HG02763 (cell line): ENCODE measurements at regions not wholly inside any gene's neighbourhood (a gene's known extent, or its start where the extent isn't known, plus 50 kb on each side); places are given as distances from the start of the nearest gene placed in this dataset.

Experiments used
- ATAC-seq: cut with Tn5 transposase; IDR thresholded peaks from one replicate; pipeline ENCODE4 v1.9.1; 2021; ENCODE audit warnings: mild to moderate bottlenecking, moderate library complexity; ENCODE audit not compliant: unreplicated experiment

DNA sequence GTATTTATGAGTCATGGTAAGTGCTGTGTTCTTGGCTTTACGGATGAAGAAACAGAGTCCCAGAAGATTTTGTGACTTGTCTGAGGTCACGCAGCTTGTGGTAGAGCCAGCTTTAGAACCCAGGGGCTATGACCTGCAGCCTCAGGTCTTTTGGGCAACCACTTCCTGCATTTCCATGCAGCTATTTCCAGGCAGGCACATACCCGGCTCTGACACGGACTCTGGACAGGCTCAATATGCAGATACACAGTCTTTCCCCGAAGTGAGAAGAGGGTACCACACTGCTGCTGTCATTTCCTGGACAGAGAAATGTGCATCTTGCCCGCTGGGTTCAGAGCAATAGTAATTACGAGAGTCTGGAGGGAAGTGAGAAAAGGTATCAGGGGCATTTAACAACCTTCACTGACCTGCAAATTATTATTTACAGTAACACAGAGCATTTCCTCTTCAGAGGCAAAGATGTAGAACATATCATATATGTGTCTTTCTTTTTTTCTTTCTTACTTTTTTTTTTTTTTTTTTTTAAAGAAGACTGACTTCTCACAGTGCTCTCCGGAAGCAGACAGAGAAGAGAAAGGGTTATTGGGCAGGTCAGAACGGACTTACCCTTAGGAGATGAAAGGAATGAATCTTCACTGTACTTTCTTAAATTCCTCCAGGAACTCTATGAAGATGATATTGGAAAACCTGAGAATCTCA is 185.1 kb downstream of the CLIC5 start:
- peak; percentile 94 for ATAC-seq

DNA sequence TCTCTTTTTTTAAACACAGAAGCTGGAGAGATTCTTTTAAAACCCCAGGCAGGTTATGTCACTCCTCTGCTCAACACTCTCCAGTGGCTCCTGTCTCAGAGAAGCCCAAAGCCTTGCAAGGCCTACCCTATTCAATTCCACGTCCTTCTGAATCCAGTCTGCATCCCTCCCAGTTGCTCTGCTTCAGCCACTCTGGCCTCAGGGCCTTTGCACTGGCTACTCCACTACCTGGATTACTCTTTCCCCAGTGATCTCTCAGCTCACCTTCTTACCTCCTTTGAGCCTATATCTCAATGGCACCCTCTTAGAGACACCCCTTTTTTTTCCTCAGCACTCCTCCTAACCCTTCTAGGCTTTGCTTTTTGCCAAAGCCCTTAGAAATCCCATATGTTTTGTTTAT is 185.8 kb downstream of the CLIC5 start:
- no peak for ATAC-seq

DNA sequence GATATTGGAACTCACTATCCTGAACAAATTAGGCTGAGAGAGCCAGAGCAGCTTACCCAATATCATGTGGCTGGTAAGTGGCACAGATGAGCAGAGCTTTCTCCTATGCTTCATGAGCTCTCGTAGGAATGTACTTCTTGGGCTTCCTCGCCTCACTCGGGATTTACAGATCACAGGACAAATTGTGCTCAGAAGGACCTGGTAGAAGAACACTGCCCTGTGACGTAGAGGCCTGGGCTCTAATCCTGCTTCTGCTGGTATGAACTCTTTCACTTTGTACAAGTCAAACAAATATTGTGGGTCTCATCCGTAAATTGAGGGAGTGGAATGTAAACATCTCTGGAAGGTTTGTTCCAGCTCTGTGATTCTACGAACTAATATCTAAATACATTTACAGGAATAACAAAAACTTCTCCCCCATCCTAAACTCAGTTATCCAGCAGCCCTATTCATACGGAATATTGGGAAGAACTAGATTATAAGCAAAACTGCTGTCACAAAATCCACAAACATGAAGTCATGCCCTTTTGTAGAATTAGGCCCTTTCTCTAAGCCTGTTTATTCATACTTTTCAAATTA is 187.6 kb downstream of the CLIC5 start:
- no peak for ATAC-seq

DNA sequence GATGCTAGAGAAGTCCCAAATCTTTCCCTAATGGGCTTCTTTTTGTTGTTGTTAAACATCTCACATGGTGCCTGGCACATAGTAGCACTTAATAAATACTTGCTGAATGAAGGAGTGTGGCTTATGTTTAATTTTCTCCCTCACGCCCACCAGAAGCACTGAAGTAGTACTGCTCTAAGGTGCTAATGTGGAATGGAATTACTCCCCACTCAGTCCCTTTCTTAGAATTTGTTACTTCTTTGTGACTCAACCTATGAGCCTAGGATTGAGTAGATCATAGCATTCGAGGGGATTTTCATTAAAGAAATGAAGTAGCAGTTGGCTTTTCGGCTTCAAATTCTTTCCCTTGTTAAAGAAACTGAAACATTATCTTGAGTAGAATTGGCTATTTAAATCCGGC is 192.8 kb downstream of the CLIC5 start:
- no peak for ATAC-seq

DNA sequence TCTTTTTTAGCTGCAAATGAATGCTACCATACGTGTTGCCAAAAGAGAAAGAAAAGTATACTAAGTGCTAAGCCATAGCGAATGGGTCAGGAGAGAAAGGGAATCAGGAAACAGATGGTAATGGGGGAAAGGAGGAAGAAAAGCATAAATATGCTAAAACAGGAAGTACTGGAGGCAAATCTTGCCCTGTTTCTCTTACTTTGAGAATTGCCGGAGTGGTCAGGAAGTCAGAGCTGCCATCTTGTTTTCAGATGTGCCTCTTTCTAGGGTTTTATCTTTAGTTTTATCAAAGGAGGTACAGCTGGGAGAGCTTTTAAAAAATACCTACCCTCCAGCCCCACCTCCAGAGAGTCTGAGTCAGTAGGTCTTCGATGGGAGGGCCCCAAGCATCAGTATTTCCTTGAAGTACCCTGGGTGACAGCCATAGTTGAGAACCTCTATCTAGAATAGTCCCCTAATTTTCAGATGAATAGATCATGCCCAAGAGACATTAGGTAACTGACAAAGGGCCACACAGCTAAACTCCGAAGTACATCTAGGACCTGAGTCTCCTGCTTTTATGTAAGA is 193.3 kb downstream of the CLIC5 start:
- no peak for ATAC-seq

DNA sequence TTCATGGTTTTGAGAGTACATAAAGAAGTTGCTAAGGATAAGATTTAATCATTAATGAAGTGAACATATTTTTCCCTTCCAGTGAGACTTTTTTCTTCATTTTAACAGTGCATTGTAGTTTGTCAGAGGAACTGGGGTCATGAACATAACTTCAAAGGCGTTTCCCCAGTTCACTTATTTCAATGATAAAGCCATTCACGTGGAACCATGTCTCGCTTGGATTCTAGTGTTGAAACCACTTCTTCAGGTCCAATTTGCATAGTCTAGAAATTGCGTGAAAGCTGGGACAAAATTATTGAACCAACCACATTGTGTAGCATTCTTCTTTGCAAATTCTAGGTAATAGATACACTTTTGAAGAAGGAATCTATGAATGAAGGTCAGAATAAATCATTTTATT is 197.0 kb downstream of the CLIC5 start:
- ATAC-seq = no peak

DNA sequence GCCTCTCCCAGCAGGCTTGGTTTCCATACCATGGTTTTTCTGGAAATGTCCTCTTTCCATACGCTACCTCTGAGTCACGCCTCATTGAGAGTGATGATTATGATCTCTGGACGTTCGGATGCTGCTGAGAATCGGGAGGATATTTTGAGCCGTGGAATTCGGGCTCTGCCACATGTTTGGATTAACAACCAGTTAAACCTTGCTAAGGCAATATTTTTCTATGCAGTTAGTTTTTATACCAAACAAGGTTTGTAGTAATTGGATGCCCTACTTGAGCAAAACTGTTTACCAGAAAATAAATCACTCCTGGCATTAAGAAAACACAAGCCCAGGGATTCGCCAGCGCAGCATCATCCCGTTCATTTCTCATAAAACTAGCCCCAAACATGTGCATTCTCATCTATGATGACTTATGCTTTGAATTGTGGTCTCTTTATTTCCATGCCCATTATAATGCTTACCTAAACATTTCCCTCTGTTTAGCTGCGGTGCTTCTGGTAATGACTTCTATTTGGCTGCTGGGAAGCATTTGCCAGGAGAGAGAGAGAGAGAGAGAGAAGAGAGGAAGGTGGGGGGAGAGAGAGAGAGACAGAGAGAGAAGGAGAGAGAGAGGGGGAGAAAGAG is 198.9 kb downstream of the CLIC5 start:
- ATAC-seq = no peak

DNA sequence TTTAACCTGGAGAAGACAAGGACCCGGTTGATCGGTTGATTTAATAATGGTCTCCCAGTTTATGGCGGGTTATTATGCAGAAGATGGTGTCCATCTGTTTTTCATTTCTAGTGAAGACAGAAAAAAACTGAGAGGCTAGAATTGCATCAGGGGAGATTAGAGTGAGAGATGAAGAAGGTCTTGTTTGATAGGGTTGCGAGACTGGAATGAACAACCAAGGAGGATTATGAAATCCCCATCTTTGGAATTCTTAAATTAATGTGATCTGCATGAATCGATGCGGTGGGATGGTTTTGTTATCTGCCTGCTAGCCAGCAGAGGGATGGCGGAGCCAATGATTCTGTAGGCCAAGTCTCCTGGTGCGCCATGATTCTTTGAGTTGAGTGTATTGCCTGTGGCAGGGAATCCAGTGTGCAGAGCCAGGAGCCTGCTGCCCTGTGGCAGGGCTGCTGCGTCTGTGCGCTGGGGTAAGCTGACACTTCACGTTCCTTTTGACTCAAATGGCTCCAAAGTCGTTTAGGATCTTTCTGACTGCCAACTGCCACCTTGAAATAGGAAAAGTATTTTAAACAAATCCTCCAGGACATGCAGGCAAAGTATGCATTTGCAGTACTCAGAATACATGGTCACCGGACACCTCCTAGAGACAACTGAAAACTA is 200.1 kb downstream of the CLIC5 start:
- no peak for ATAC-seq

DNA sequence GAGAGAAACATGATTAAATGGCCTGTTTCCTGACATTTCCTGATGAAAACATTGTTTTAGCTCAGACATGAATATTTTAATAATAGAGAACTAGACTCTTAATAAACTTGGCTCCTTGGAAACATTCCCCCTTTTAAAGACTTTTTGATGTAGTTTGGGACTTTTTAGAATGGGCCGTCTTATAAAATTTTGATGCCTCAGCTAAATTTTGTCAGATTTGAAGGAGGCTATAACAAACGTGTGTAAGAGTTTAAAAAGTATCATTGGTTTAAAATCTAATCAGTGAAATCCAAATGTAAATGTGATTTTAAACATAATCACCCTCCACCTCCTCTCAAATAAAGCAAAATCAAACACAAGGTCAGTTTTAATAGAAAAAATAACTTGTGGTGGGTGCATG is 200.9 kb downstream of the CLIC5 start:
- no peak for ATAC-seq

DNA sequence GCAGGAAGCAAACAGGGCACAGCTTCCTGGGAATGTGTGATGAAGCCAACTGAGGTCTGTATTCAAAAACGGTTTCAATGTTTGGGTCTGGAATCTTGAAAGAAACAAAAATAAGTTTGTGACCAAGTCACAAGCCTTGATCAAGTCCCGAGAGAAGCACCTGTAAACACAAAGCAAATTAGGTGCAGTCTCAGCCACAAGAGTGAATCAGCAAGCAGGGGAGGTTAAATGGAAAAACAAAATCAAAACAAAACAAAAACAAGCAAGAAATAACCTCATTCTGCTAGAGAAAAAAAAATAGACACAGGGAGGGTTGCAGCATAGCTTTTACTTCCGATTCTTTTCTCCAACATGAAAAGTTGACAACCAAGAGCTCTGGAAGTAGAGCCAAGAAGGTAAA is 201.7 kb downstream of the CLIC5 start:
- peak; percentile 51 for ATAC-seq

DNA sequence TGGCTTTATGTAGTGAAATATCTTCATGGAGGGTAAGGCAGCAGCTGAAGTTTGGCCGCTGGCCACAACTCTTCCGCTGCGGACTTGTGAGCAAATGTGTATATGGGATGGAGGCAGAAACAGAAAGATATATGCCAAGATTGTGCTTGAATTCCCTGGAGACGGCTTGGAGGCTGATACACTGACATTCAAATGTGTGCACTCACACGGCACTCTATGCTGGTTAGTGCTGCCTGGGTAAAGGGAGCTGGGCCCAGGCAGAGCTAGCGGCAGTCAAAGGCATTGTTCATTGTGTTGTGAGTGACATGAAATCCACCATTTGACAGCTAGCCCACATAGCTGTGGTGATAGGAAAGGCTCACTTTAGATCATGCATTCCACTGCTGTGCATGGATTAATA is 202.7 kb downstream of the CLIC5 start:
- no peak for ATAC-seq

DNA sequence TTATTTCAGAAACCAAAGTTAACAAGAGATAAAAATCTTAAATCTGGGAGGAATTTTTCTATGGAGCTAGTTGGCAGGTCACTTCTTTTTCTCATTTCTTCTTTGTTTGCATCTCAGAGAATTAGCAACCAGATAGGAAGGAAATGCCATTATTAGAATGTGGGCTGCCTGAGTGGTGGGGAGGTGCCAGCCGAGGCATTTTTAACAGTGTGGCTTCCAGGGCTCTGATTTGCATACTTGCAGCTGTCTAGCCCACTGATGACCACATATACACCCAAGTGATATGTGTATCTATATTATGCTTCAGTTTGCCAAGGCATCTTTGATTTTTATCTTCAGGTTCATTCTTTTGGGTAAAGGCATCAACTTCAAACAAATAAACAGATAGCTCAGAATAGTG is 206.7 kb downstream of the CLIC5 start:
- peak; percentile 86 for ATAC-seq

DNA sequence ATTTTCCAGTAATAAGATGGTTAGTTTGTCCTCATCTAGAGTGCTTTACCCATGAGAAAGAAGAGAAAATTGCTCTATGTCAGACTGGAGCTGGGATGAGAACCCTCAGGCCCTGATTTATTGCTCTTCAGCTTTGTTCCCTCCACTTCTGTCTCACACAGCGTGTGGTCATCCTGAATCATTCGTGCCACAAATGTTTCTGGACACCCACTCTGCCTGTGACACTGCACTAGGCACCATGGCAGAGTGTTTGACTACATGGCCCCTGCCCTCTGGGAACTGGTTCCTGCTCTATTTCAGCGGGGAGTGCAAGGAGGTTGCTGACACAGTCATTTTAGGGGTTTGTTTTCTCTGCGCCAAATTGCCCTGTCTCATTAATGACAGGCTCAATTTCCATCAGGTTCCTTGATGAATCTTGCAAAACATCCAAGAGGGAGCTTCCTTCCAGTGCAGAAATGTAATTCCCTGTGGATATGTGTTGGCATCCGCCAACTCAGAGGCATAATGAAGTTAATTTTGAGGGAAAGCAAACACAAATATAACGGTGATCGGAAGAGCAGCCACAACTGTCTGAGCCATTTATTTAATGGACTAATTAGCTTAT is 207.5 kb downstream of the CLIC5 start:
- ATAC-seq = no peak

DNA sequence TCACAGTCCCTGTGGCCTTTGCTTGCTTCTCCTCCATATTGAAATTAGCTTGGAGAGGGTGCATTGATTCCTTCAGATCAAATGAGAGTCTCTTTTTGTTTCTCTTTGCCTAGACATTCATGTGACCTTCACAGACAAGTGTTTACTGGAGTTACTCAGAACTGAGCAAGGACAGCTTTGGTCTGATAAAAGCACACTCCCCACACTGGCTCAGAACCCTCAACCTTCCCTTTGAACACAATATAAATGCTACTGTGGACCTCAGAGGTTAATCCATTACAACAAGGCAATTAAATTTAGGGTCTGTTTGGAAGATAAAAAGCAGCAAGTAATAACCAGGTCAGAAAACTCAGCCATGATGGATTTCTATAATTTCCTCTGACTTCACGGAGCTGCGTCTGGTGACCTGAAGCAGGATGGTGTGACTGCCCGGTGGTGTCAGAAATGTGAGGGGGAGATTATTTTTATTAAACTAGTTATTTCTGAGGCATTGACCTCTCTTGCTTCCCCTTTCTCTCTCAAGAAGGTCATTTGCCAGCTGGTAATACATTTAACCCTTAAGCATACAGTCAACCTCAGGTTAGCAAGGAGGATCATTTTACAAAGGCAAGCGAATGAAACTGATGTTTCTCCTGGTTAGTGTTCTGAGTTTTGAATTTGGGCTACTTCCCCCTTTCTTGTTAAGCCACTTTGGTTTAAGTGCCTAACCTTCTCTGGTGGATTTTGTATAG is 208.2 kb downstream of the CLIC5 start:
- no peak for ATAC-seq

DNA sequence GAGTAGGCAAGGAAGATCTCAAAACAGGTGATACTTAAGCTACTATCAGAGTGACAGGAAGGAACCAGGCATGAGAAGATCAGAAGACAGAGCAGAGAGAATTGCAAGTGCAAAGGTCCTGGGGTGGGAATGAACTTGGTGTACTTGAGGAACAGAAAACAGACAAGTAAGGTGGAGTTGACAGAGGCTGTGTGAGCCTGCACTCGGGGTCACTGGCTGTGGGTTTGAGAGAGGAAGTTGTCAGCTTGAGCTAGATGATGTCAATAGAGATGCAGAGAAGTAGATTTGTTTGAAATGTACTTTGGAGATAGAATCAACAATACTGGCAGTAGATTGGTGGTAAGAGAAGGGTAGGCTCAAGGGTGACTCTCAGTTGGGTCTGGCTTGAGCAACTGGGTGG is 209.5 kb downstream of the CLIC5 start:
- no peak for ATAC-seq

DNA sequence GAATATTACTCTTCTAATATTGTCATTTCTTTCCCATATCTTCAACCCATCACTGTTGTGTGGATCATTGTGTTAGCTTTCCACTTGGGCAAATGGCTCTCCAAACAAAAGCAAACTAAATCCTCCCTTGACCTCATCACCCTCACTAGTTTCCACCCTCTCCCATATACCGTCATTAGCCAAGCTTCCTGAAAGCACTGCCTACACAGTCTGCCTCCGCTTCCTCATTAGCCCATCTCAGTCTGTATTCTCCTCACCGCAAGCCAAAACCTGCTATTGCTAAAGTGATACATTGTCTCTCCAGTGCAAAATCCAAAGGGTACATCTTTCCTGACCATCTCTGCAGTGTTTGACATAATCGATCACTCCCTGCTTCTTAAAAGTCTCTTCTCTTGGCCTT is 212.6 kb downstream of the CLIC5 start:
- ATAC-seq = no peak

DNA sequence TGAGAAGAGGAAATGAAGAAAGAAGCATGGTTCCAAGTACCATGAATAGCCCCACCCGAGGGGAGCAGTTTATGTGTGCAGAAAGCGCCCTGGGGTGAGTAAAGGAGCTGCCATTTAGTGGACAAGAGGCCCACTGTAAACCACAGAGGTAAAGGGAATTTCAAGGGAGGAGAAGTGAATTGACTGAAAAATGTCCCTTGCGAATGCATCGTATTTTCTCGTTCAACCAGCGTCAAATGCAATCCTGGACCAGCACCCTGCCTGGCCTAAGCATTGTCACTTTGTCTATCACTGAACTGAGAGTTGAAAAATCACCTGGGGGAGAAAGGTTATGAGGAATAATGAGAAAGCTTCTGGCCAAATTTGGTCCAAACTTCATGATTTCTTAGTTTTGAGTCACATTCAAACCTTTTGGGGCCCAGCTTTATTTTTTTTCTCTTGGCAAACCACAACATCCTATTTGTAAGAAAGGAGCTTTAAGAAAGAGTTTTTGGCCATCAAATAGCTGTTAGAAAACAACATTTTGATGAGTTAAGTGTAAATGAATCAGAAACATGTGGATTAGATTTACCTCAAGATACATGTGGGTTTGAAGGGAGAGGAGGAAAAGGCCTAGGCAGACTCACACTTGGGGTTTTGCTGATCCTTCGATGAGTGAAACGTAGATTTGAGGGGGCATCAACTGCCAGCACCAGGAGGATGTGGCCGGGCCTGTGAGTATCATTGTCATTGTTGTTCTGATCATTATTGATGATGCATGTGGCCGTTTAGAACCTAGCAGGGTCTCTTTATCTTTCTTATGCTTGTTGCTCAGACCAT is 214.0 kb downstream of the CLIC5 start:
- no peak for ATAC-seq

DNA sequence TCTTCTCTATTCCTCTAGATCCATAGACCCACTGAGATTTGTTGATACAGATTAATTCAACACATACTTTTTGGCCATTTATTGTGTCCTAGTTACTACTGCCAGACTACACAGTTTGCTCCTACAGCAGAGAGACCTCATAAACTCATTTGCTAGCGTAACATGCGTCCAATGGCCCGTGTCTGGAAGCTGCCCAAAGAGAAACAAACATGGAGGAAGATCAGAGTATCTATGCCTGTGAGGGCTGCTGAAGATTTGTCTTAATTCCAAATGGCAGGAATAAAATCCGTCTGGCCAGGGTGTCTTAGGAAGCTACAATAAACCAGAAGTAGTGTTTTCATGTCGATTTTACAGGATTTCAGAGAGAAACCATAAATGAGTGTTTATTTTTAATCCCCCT is 214.7 kb downstream of the CLIC5 start:
- ATAC-seq = no peak

DNA sequence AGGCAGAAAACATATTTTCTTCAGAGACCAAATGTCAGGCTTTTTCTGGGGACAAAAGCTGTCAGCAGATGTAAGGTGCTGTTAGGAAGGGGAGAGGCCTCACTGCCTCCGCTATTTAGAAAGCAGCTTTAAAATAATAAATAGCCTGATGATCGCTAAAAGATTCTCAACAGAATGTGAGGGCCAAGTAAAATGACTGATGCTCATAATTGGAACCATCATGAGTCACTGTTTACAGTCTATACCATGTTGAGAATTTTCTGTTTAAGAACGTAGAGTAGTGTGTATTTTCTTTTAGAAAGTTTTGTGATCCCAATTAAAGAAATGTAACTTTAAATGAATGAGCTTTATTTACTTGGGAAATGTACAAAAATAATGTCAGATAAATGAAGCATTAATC is 220.0 kb downstream of the CLIC5 start:
- ATAC-seq = no peak

DNA sequence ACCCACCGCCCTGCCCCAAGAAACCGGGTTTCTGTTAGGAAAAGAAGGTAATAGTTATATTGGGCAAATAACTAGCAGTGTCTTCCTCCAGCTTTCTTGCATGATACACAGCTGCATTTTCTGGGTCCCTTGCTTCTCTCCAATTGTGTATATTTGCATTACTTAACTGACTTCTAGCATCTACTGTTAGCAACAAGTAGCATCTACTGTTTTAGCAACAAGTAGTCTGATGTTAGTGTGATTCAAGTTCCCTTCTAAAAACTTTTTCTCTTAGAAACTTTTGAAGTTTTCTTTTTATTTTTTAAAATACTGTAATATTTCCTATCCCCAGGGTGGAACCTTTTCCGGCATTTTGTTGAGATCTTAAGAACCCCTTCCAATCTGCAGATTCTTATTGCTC is 221.2 kb downstream of the CLIC5 start:
- no peak for ATAC-seq
